ENCODE measurements at regions not wholly inside any gene's neighbourhood (a gene's known extent, or its start where the extent isn't known, plus 50 kb on each side); places are given as distances from the start of the nearest gene placed in this dataset.

DNA sequence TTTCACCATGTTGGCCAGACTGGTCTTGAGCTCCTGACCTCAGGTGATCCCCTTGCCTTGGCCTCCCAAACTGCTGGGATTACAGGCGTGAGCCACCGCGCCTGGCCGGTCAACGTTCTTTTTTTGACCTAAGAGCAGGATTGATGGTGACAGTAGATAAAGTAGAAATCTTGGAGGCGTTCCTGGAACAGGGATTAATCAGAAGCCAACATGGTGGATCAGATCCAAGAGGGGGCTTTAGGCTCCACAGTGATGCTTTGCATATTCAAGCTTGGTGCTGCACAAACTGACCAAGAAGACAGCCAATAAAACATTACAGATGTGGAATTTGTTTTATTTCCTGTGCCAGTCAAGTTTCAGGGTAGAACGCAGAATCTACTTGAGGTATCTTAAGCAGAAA lies 271.2 kb downstream of the FGF9 start:
- CTCF ChIA-PET, result no interaction called here
- Mint-ChIP-seq H3K27ac (no peak overlapping the region), H3K4me3 (no peak overlapping the region), H3K4me1 (no peaks in the 10 kb centered on the region), H3K27me3 (no peaks in the 10 kb centered on the region), H3K9me3 (ENCODE audit: insufficient read depth) (peaks cover 11% of the 10 kb centered on the region)
- H3K36me3 ChIP-seq (replicated peaks in 1 of 2; ENCODE audit: control extremely low read depth in 1 of 2, control insufficient read depth in 1 of 2, extremely low read depth in 1 of 2, insufficient read depth in 2 of 2, low read length in 1 of 2), result no peaks in the 10 kb centered on the region
- H3K4me3 ChIP-seq (ENCODE audit: control extremely low read depth in 1 of 5, extremely low read depth in 1 of 5, insufficient read depth in 1 of 5, low read depth in 2 of 5, low read length in 4 of 5), result no peak overlapping the region
- POLR2A ChIA-PET, result no interaction called here
- intact Hi-C loops (cut with micrococcal nuclease), result no loop called here
- DNase-seq (no peak), ATAC-seq (ENCODE audit: low read depth) (no peak)
- WGBS (ENCODE audit: insufficient coverage), result 100% methylated on average over 6 of the region's 7 CpGs
- H3K9me3 ChIP-seq (ENCODE audit: control extremely low read depth in 1 of 3, control insufficient read depth in 2 of 3, insufficient read depth in 1 of 3, low read length in 2 of 3), result peaks cover 1 to 26% (median 23%) of the 10 kb centered on the region in 3 donors
- no peaks in the 10 kb centered on the region for H4K20me1 ChIP-seq (ENCODE audit: control insufficient read depth, insufficient read depth, low read length, poor library complexity, severe bottlenecking)
- no peak overlapping the region for H3K9ac ChIP-seq (ENCODE audit: low read length)
- H3K27ac ChIP-seq (ENCODE audit: low read length in 2 of 2), result no peak overlapping the region
- H3K27me3 ChIP-seq (replicated peaks in 1 of 4; ENCODE audit: control extremely low read depth in 1 of 4, control insufficient read depth in 3 of 4, insufficient read depth in 4 of 4, low read length in 3 of 4), result no peaks in the 10 kb centered on the region
- H3K4me1 ChIP-seq (ENCODE audit: control insufficient read depth in 2 of 2, insufficient read depth in 2 of 2, low read length in 2 of 2), result no peaks in the 10 kb centered on the region
- no peak overlapping the region for H3K4me2 ChIP-seq (replicated peaks; ENCODE audit: low read depth, low read length, poor library complexity, severe bottlenecking)
- H2AFZ ChIP-seq (ENCODE audit: insufficient read depth, low read depth, low read length, poor library complexity, severe bottlenecking), result no peak overlapping the region
- TF ChIP-seq CTCF (IDR thresholded peaks at IDR 0.05) (no peak), EZH2 (IDR thresholded peaks at IDR 0.05; ENCODE audit: borderline replicate concordance, insufficient read depth, low read depth, low read length, poor library complexity, severe bottlenecking) (no peak)
- no peaks in the 10 kb centered on the region for H3K79me2 ChIP-seq (ENCODE audit: control insufficient read depth, insufficient read depth, low read length)

GRCh38 chr13:21944610-21945009 lies 273.7 kb downstream of the FGF9 start:
- CTCF ChIA-PET, result interaction anchor here (0.7 kb wide), 1 partner anchor 125 kb away, joined by 3 read pairs; no protein-coding TSS in a partner anchor
- Histone ChIP-seq H3K4me2 (replicated peaks; ENCODE audit: low read depth, low read length, poor library complexity, severe bottlenecking) (no peak overlapping the region), H3K27ac (ENCODE audit: low read length in 2 of 2) (no peak overlapping the region), H3K4me3 (ENCODE audit: control extremely low read depth in 1 of 5, extremely low read depth in 1 of 5, insufficient read depth in 1 of 5, low read depth in 2 of 5, low read length in 4 of 5) (no peak overlapping the region), H3K27me3 (replicated peaks in 1 of 4; ENCODE audit: control extremely low read depth in 1 of 4, control insufficient read depth in 3 of 4, insufficient read depth in 4 of 4, low read length in 3 of 4) (no peaks in the 10 kb centered on the region), H3K9ac (ENCODE audit: low read length) (no peak overlapping the region), H3K4me1 (ENCODE audit: control insufficient read depth in 2 of 2, insufficient read depth in 2 of 2, low read length in 2 of 2) (peaks cover 6 to 8% of the 10 kb centered on the region in 2 donors), H3K36me3 (replicated peaks in 1 of 2; ENCODE audit: control extremely low read depth in 1 of 2, control insufficient read depth in 1 of 2, extremely low read depth in 1 of 2, insufficient read depth in 2 of 2, low read length in 1 of 2) (no peaks in the 10 kb centered on the region), H3K79me2 (ENCODE audit: control insufficient read depth, insufficient read depth, low read length) (no peaks in the 10 kb centered on the region), H3K9me3 (ENCODE audit: control extremely low read depth in 1 of 3, control insufficient read depth in 2 of 3, insufficient read depth in 1 of 3, low read length in 2 of 3) (peaks cover 1 to 32% (median 23%) of the 10 kb centered on the region in 3 donors), H2AFZ (ENCODE audit: insufficient read depth, low read depth, low read length, poor library complexity, severe bottlenecking) (no peak overlapping the region), H4K20me1 (ENCODE audit: control insufficient read depth, insufficient read depth, low read length, poor library complexity, severe bottlenecking) (no peaks in the 10 kb centered on the region)
- POLR2A ChIA-PET, result no interaction called here
- intact Hi-C loops (cut with micrococcal nuclease), result no loop called here
- H3K27me3 Mint-ChIP-seq, result no peaks in the 10 kb centered on the region
- H3K27ac Mint-ChIP-seq, result no peak overlapping the region
- no peak for ATAC-seq (ENCODE audit: low read depth)
- no peak for DNase-seq
- no peak overlapping the region for H3K4me3 Mint-ChIP-seq
- H3K9me3 Mint-ChIP-seq (ENCODE audit: insufficient read depth), result peaks cover 11% of the 10 kb centered on the region
- peaks cover 8% of the 10 kb centered on the region for H3K4me1 Mint-ChIP-seq
- TF ChIP-seq EZH2 (IDR thresholded peaks at IDR 0.05; ENCODE audit: borderline replicate concordance, insufficient read depth, low read depth, low read length, poor library complexity, severe bottlenecking), result no peak
- no peak for TF ChIP-seq CTCF (IDR thresholded peaks at IDR 0.05)

All from B cell (primary cell).